HEK293 (cell line): ENCODE measurements at regions not wholly inside any gene's neighbourhood (a gene's known extent, or its start where the extent isn't known, plus 50 kb on each side); places are given as distances from the start of the nearest gene placed in this dataset.

Experiments used
- CTCF ChIP-seq: fragments of 450-650 bp; formaldehyde crosslinking; IDR thresholded peaks from 2 replicates; pipeline ENCODE4 v1.5.1; 2016; ENCODE audit warnings: missing biosample characterization, missing genetic modification characterization
- REPIN1 ChIP-seq: fragments of 450-650 bp; formaldehyde crosslinking; IDR thresholded peaks from 2 replicates; pipeline ENCODE4 v1.5.1; 2017; ENCODE audit warnings: missing biosample characterization, missing genetic modification characterization, low read depth
- YY1 ChIP-seq: fragments of 450-650 bp; formaldehyde crosslinking; IDR thresholded peaks from 2 replicates; pipeline ENCODE4 v1.5.1; 2018; ENCODE audit warnings: missing biosample characterization, missing genetic modification characterization
- ZBTB1 ChIP-seq: fragments of 450-650 bp; formaldehyde crosslinking; IDR thresholded peaks from 2 replicates; pipeline ENCODE4 v1.5.1; 2016; ENCODE audit warnings: missing biosample characterization, missing genetic modification characterization
- ZNF707 ChIP-seq: fragments of 450-650 bp; formaldehyde crosslinking; IDR thresholded peaks from 2 replicates; pipeline ENCODE4 v1.5.1; 2016; ENCODE audit warnings: missing biosample characterization, missing genetic modification characterization
- ZSCAN5A ChIP-seq: fragments of 450-650 bp; formaldehyde crosslinking; IDR thresholded peaks from 2 replicates; pipeline ENCODE4 v1.5.1; 2016; ENCODE audit warnings: missing biosample characterization, missing genetic modification characterization
- TF ChIP-seq, protein P1 (sequence below): fragments of 450-650 bp; formaldehyde crosslinking; IDR thresholded peaks from 2 replicates; pipeline ENCODE4 v1.5.1; 2016; ENCODE audit warnings: missing biosample characterization, missing genetic modification characterization

DNA sequence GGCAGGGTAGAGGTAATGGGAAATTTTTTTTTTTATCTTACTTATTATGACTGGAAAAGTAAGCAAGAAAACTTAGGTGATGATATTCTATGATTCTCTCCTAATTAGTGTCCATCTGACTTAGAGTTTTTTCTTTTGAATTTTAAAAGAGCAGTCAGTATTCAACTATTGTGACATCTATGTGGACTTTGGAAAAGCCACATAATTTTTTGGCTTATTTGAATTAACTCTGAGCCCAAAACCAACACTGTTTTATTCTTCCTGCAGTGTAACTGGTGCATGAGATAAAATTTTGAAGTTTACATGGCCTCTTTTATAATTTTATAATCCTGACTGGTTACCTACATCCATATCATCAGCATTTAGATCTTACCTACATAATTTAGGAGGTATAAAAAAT lies 619.7 kb downstream of the EPM2A start:
- TF ChIP-seq YY1 (tag by site-specific recombination) (no peak), CTCF (tag by site-specific recombination) (no peak), ZNF707 (tag by site-specific recombination) (no peak), REPIN1 (no peak), ZSCAN5A (no peak), ZBTB1 (tag by site-specific recombination) (no peak)
- TF ChIP-seq, protein P1, sequence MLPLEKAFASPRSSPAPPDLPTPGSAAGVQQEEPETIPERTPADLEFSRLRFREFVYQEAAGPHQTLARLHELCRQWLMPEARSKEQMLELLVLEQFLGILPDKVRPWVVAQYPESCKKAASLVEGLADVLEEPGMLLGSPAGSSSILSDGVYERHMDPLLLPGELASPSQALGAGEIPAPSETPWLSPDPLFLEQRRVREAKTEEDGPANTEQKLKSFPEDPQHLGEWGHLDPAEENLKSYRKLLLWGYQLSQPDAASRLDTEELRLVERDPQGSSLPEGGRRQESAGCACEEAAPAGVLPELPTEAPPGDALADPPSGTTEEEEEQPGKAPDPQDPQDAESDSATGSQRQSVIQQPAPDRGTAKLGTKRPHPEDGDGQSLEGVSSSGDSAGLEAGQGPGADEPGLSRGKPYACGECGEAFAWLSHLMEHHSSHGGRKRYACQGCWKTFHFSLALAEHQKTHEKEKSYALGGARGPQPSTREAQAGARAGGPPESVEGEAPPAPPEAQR (tag by site-specific recombination) = no peak
